ENCODE measurements at regions not wholly inside any gene's neighbourhood (a gene's known extent, or its start where the extent isn't known, plus 50 kb on each side); places are given as distances from the start of the nearest gene placed in this dataset.

- TF ChIP-seq CHD2 (IDR thresholded peaks at IDR 0.05; ENCODE audit: low read length, partially characterized antibody): no peak
These were observed 141.9 kb downstream of the WDR11 start (continued) for GRCh38 chr10:120993089-120993488.

- H2AFZ ChIP-seq (ENCODE audit: low read depth): no peak overlapping the region
- H3K79me2 ChIP-seq (ENCODE audit: insufficient read depth): no peaks in the 10 kb centered on the region
- no peaks in the 10 kb centered on the region; a peak in 1 of 4 replicates for H3K4me1 ChIP-seq (ENCODE audit: control insufficient read depth in 1 of 2, insufficient read depth in 2 of 2, low read depth in 1 of 2, low read length in 1 of 2)
- H3K27me3 ChIP-seq (ENCODE audit: insufficient read depth): no peaks in the 10 kb centered on the region
- no peaks in the 10 kb centered on the region for H3K9me2 ChIP-seq
- H3K36me3 ChIP-seq (replicated peaks in 1 of 2; ENCODE audit: control insufficient read depth in 1 of 2, insufficient read depth in 2 of 2, low read length in 1 of 2): no peaks in the 10 kb centered on the region
- DNase-seq: no peak
- 9% methylated on average over 4 of the region's 4 CpGs for WGBS (ENCODE audit: low lambda C conversion rate)
- H4K20me1 ChIP-seq (ENCODE audit: insufficient read depth): no peaks in the 10 kb centered on the region
- H3F3A ChIP-seq (replicated peaks; ENCODE audit: insufficient read depth): no peaks in the 10 kb centered on the region
- H3K9ac ChIP-seq: no peak overlapping the region
- H3K4me3 ChIP-seq (ENCODE audit: low read depth in 2 of 2, low read length in 1 of 2): no peak overlapping the region
- no peak for TF ChIP-seq MAX (IDR thresholded peaks at IDR 0.05; ENCODE audit: low read depth)
- 0 out of 2 replicates have a peak, but pooled peaks cover 5% of the 10 kb centered on the region for H3K9me3 ChIP-seq
- no peak overlapping the region for H3K27ac ChIP-seq (ENCODE audit: low read depth in 2 of 2, low read length in 1 of 2)
- CTCF ChIA-PET: interaction anchor here (0.9 kb wide), 1 partner anchor 14 kb away, joined by 3 read pairs; no protein-coding TSS in a partner anchor
- POLR2A ChIA-PET: no interaction called here
- H3K4me2 ChIP-seq: no peak overlapping the region
These were observed 144.6 kb downstream of the WDR11 start for GRCh38 chr10:120995768-120996167.

GRCh38 chr10:120996456-120997034 is 145.4 kb downstream of the WDR11 start:
- Histone ChIP-seq H3K4me1 (ENCODE audit: control insufficient read depth in 1 of 2, insufficient read depth in 2 of 2, low read depth in 1 of 2, low read length in 1 of 2) (no peaks in the 10 kb centered on the region; a peak in 1 of 4 replicates), H4K20me1 (ENCODE audit: insufficient read depth) (no peaks in the 10 kb centered on the region), H3K9me2 (no peaks in the 10 kb centered on the region), H3K4me2 (no peak overlapping the region), H3K9ac (no peak overlapping the region), H3K9me3 (0 out of 2 replicates have a peak, but pooled peaks cover 5% of the 10 kb centered on the region), H3K36me3 (replicated peaks in 1 of 2; ENCODE audit: control insufficient read depth in 1 of 2, insufficient read depth in 2 of 2, low read length in 1 of 2) (no peaks in the 10 kb centered on the region), H3K27me3 (ENCODE audit: insufficient read depth) (no peaks in the 10 kb centered on the region), H3K4me3 (ENCODE audit: low read depth in 2 of 2, low read length in 1 of 2) (no peak overlapping the region), H3F3A (replicated peaks; ENCODE audit: insufficient read depth) (no peaks in the 10 kb centered on the region), H3K79me2 (ENCODE audit: insufficient read depth) (no peaks in the 10 kb centered on the region), H2AFZ (ENCODE audit: low read depth) (no peak overlapping the region), H3K27ac (ENCODE audit: low read depth in 2 of 2, low read length in 1 of 2) (no peak overlapping the region)
- WGBS (ENCODE audit: low lambda C conversion rate): 25% methylated on average over 9 of the region's 9 CpGs
- CTCF ChIA-PET: interaction anchor here (0.9 kb wide), 1 partner anchor 14 kb away, joined by 3 read pairs; no protein-coding TSS in a partner anchor
- DNase-seq: no peak
- TF ChIP-seq FOXJ3 (CRISPR knock-in tag; IDR thresholded peaks at IDR 0.05) (no peak), RFX5 (IDR thresholded peaks at IDR 0.05; ENCODE audit: low read length) (no peak), MXI1 (IDR thresholded peaks at IDR 0.05; ENCODE audit: low read depth, low read length) (no peak), CTCF (IDR thresholded peaks at IDR 0.05) (no peak), TCF12 (IDR thresholded peaks at IDR 0.05) (no peak), FOSL2 (IDR thresholded peaks at IDR 0.05; ENCODE audit: borderline replicate concordance, low read depth) (no peak), GATA2 (CRISPR knock-in tag; IDR thresholded peaks at IDR 0.05) (no peak), MAX (IDR thresholded peaks at IDR 0.05; ENCODE audit: low read depth) (no peak), RAD21 (IDR thresholded peaks at IDR 0.05; ENCODE audit: low read length) (no peak), YY1 (IDR thresholded peaks at IDR 0.05; ENCODE audit: low read depth) (no peak), IRF3 (IDR thresholded peaks at IDR 0.05; ENCODE audit: low read depth, low read length) (no peak), MEF2A (IDR thresholded peaks at IDR 0.05; ENCODE audit: borderline replicate concordance, low read depth) (no peak), USF2 (IDR thresholded peaks at IDR 0.05; ENCODE audit: borderline replicate concordance, low read depth, low read length) (no peak), RXRA (IDR thresholded peaks at IDR 0.05; ENCODE audit: borderline replicate concordance, low read depth) (no peak)
- POLR2A ChIA-PET: no interaction called here

Measured in SK-N-SH (cell line).